ENCODE measurements at regions not wholly inside any gene's neighbourhood (a gene's known extent, or its start where the extent isn't known, plus 50 kb on each side); places are given as distances from the start of the nearest gene placed in this dataset.

DNA sequence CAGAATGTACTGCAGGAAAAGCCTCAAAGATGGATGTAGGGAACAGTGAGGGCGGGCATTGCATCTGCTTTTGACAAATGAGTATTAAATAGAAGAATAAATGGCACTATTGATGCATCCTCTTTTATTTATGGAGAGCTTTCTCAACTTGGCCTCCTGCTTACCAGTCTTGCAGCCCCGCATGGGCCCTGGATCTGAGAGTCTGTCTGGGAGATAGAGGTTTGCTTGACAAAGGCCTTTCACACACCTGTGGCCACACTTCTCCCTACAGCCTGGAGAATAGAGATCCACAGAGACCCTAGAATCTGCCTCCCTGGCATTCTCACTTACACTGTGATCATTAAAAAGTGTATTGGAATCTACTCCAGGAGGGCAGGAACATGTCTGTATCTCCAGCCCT, 203.8 kb upstream of the CDH4 start:
- Mint-ChIP-seq H3K27me3 (ENCODE audit: insufficient read depth) (peaks cover 27% of the 10 kb centered on the region), H3K36me3 (ENCODE audit: low read depth) (no peaks in the 10 kb centered on the region)

DNA sequence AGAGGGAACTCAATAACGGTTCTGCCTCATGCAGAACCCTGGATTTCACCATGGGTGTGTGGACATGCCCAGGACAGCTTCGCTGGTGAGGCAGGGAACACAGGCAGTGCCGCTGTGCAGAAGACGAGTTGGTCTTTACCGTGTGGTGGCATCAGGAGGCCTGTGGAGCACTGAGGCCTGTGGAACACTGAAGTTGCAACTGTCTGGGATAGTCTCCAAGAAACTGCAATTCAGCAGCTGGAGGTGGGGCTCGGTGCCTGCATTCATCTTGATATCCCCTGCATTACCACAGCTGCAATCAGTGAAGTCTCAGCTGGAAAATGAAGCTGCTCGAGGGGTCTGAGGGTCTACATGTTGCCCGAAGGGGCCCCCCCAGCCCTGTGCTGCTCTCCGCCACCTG, 202.4 kb upstream of the CDH4 start:
- no peak overlapping the region for H3K27ac ChIP-seq (ENCODE audit: low read depth, low read length)
- TF ChIP-seq CTCF (conservative IDR thresholded peaks at IDR 0.05), result no peak

More for the DNA sequence above, 203.8 kb upstream of the CDH4 start:
- no peak overlapping the region for H3K27ac Mint-ChIP-seq
- Histone ChIP-seq H3K4me3 (ENCODE audit: low read length) (no peak overlapping the region), H3K27ac (ENCODE audit: low read depth, low read length) (no peak overlapping the region), H3K4me1 (ENCODE audit: control insufficient read depth, insufficient read depth, low read length) (no peaks in the 10 kb centered on the region), H3K9ac (ENCODE audit: extremely low read depth, low read length, poor library complexity, severe bottlenecking) (no peak overlapping the region), H3K36me3 (ENCODE audit: control insufficient read depth, insufficient read depth, low read length) (no peaks in the 10 kb centered on the region), H3K27me3 (ENCODE audit: control insufficient read depth, insufficient read depth, low read length, poor library complexity, severe bottlenecking) (no peaks in the 10 kb centered on the region), H3K9me3 (ENCODE audit: control insufficient read depth, low read length) (peaks cover 33% of the 10 kb centered on the region)
- no peak for DNase-seq
- H3K4me1 Mint-ChIP-seq, result no peaks in the 10 kb centered on the region
- 82 to 86% methylated on average over 1 to 2 of the region's 2 CpGs for WGBS, 2 experiments (ENCODE audit: insufficient coverage in 1 of 2, insufficient read length in 1 of 2)
- no peak overlapping the region for H3K4me3 Mint-ChIP-seq
- TF ChIP-seq CTCF (conservative IDR thresholded peaks at IDR 0.05), result no peak
- H3K9me3 Mint-ChIP-seq, result peaks cover 21% of the 10 kb centered on the region

DNA sequence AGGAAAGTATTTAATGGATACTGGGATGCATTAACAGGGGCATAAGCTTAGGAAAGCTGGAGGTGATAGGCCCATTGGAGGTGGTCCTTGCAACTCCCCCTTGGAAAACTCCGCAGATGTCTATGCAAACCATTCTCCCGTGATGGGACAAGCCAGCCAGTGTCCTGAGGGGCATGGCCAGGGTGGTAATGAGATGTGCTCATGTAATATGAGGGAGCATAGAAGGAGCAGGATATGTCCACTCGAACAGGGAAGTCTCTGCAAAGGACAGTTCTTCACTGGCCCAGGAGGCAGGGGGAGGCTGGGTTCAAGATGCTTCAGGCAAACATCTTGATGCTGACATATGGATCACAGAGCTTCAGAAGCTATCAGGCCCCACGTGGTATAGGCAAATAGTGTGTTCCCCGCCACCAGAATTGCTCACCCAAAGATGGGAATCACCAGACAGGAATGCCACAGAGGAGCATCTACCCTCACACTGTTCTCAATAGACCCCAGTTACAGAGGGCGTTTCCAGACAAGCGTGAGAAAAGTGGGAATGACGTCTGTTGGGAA, 201.6 kb upstream of the CDH4 start:
- Histone ChIP-seq H3K4me3 (ENCODE audit: low read length) (peak overlapping the region; percentile 32), H3K4me1 (ENCODE audit: control insufficient read depth, insufficient read depth, low read length) (no peaks in the 10 kb centered on the region), H3K27ac (ENCODE audit: low read depth, low read length) (no peak overlapping the region), H3K9ac (ENCODE audit: extremely low read depth, low read length, poor library complexity, severe bottlenecking) (no peak overlapping the region), H3K27me3 (ENCODE audit: control insufficient read depth, insufficient read depth, low read length, poor library complexity, severe bottlenecking) (peaks cover 9% of the 10 kb centered on the region), H3K9me3 (ENCODE audit: control insufficient read depth, low read length) (peaks cover 33% of the 10 kb centered on the region), H3K36me3 (ENCODE audit: control insufficient read depth, insufficient read depth, low read length) (no peaks in the 10 kb centered on the region)
- Mint-ChIP-seq H3K9me3 (peaks cover 21% of the 10 kb centered on the region), H3K27me3 (ENCODE audit: insufficient read depth) (peaks cover 42% of the 10 kb centered on the region), H3K4me1 (no peaks in the 10 kb centered on the region), H3K36me3 (ENCODE audit: low read depth) (no peaks in the 10 kb centered on the region), H3K27ac (no peak overlapping the region), H3K4me3 (no peak overlapping the region)
- no peak for DNase-seq
- TF ChIP-seq CTCF (conservative IDR thresholded peaks at IDR 0.05), result no peak
- WGBS, 2 experiments (ENCODE audit: insufficient coverage in 1 of 2, insufficient read length in 1 of 2), result 91 to 97% methylated on average over 7 to 8 of the region's 8 CpGs

More for the DNA sequence above, 202.4 kb upstream of the CDH4 start:
- Histone ChIP-seq H3K9me3 (ENCODE audit: control insufficient read depth, low read length) (peaks cover 33% of the 10 kb centered on the region), H3K9ac (ENCODE audit: extremely low read depth, low read length, poor library complexity, severe bottlenecking) (no peak overlapping the region), H3K4me1 (ENCODE audit: control insufficient read depth, insufficient read depth, low read length) (no peaks in the 10 kb centered on the region), H3K4me3 (ENCODE audit: low read length) (no peak overlapping the region), H3K36me3 (ENCODE audit: control insufficient read depth, insufficient read depth, low read length) (no peaks in the 10 kb centered on the region), H3K27me3 (ENCODE audit: control insufficient read depth, insufficient read depth, low read length, poor library complexity, severe bottlenecking) (peaks cover 1% of the 10 kb centered on the region)
- Mint-ChIP-seq H3K27me3 (ENCODE audit: insufficient read depth) (peaks cover 34% of the 10 kb centered on the region), H3K27ac (no peak overlapping the region), H3K36me3 (ENCODE audit: low read depth) (no peaks in the 10 kb centered on the region), H3K4me1 (no peaks in the 10 kb centered on the region), H3K4me3 (no peak overlapping the region), H3K9me3 (peaks cover 21% of the 10 kb centered on the region)
- no peak for DNase-seq
- WGBS, 2 experiments (ENCODE audit: insufficient coverage in 1 of 2, insufficient read length in 1 of 2), result 94 to 97% methylated on average over 9 of the region's 9 CpGs

All from endodermal cell (in vitro differentiated cells).